Thyroid gland (tissue), 4 donors: ENCODE measurements at regions not wholly inside any gene's neighbourhood (a gene's known extent, or its start where the extent isn't known, plus 50 kb on each side); places are given as distances from the start of the nearest gene placed in this dataset.

Source experiments
- CTCF ChIP-seq, 6 experiments: fragments of 200-600 bp in 3 of 6; fragments of 450-650 bp in 3 of 6; sonication (generic) in 3 of 6; IDR thresholded peaks; one replicate each; pipeline ENCODE4 v1.5.1; 2016 to 2019; ENCODE audit warnings: antibody characterized with exemption in 6 of 6, mild to moderate bottlenecking in 2 of 6, inconsistent platforms in 1 of 6, moderate library complexity in 1 of 6
- POLR2A ChIP-seq, 2 donors: fragments of 450-650 bp; IDR thresholded peaks; one replicate each; pipeline ENCODE4 v1.6.1; 2017; ENCODE audit warnings: antibody characterized with exemption in 2 of 2, mild to moderate bottlenecking in 2 of 2, moderate library complexity in 1 of 2

DNA sequence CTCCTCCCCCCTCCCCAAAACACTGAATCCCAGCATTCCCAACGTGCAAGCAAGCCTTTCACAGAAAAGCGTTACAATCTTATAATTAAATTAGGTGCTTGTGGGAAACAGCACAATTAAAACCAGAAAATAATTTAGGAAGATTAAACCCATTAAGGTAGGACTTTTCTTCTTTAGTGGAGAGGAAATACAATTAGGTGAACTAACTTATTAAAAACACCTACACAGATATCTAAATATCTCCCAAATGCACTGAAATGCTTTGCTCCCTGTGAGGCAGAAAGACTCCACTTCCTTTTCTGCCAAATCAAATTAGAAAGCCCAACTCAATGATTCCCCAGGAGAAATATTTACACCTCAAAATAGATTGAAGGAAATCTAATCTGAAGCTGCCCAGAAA lies 60.9 kb upstream of the ETS2 start:
- no peak for TF ChIP-seq CTCF (IDR thresholded peaks at IDR 0.05)
- no peak for TF ChIP-seq POLR2A (IDR thresholded peaks at IDR 0.05)
